GM19023 (cell line): ENCODE measurements at regions not wholly inside any gene's neighbourhood (a gene's known extent, or its start where the extent isn't known, plus 50 kb on each side); places are given as distances from the start of the nearest gene placed in this dataset.

Experiments
- ATAC-seq: cut with Tn5 transposase; IDR thresholded peaks from one replicate; pipeline ENCODE4 v1.9.1; 2021; ENCODE audit warnings: mild to moderate bottlenecking, moderate library complexity; ENCODE audit not compliant: unreplicated experiment

DNA sequence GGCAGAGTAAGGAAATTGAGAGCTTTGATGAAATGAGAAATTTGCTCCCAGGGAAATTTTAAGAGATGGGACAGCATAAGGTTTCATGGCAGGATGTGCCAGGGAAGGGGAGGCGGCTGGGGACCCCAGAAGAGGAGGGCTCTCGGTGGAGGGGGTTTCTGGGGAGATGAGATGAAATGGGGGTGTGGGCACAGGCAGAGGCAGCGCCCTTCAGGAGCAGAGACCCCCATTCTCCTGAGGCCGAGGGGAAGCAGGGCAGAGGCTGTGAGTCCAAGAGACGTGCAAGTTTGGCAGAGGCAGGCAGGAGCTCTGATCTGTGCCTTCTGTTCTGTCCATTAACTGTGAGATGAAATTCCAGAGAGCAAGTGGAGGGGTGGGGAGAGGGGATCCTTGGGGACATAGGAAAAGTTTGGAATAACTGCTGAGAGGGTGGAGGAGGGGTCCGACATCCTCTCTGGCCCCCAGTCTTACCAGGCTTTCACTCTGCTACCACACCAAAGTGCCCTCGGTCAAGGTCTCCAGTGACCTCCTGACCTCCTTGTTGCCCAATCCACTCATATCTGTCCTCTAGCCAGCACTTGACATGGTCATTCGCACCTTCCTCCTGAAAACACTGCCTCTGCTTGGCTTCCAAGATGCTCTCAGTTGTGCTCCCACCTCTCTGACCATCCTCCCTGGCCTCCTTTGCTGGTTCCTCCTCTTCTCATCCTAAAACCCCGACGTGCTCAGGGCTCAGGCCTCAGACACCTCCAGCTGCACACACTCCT is 108.1 kb upstream of the MVB12B start:
- no peak for ATAC-seq

DNA sequence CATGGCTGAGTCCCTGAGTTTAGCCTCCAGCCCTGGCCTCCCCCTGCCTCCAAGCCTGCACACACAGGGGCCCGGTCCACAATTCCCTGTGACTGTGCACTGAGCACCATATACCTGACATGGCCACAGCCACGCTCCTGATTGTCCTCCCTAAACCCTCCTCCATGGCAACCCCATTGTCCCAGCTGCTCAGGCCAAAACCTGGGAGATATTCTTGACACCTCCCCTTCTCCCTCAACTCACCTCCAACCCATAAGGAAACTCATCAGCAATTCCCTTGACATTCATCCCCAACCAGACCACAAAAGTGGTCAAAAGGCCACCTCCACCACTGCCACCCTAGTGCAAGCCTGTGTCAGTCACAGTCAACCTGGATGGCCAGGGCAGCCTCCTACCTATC is 107.5 kb upstream of the MVB12B start:
- no peak for ATAC-seq

DNA sequence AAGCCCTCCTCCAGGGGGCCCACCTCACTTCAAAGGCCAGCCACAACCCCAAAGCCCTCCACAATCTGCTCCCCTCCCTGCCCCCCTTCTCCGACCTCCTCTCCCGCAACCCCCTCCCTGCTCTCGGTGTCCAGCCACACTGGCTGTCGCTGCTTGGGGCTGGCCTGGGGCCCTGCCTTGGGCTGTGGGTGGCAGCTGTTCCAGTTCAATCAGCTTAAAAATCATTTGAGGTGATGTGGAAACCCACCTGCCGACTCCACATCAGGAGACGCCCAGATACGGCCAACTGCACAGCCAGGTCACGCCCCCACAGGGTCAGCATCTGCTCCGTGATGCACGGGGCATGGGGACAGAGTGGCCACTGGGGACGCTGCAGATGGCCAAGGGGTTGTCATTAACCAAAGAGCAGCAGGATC is 107.0 kb upstream of the MVB12B start:
- no peak for ATAC-seq

DNA sequence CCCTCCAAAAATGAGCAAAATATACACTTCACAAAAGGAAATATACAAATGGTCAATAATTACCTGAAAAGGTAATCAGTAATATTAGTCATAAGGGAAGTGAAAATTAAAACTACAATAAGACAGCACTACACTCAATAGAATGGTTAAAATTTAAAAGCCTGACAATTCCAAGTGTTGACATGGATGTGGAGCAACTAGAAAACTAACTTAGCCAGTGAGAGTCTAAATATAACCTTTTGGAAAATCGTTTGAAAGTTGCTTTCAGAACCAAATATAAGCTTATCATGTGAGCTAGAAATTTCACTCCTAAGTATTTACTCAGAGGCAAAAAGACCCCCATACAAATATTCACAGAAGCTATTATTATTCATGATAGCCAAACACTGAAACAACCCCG is 105.1 kb upstream of the MVB12B start:
- no peak for ATAC-seq

DNA sequence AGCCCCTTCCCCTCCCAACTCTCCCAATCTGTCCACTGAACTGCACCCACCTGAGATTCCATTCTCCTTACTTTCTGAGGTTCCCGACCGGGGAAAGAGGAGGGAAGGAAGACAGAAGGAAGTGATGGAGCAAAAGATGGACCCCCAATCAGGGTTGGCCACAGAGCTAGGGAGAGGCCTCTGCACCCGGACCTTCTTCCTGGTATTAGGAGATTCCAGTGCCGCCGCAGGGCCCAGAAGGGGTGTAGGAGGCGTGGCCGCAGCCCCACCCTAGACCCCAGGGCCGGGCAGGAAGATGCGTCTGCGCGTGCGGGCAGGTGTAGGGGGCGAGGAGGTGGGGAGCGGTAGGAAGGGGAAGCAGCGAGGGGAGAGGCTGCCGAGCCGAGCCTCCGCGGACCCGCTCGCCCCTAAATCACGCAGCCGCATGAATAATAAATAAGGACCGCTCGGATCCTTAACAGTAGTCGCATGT is 104.2 kb upstream of the MVB12B start:
- no peak for ATAC-seq

DNA sequence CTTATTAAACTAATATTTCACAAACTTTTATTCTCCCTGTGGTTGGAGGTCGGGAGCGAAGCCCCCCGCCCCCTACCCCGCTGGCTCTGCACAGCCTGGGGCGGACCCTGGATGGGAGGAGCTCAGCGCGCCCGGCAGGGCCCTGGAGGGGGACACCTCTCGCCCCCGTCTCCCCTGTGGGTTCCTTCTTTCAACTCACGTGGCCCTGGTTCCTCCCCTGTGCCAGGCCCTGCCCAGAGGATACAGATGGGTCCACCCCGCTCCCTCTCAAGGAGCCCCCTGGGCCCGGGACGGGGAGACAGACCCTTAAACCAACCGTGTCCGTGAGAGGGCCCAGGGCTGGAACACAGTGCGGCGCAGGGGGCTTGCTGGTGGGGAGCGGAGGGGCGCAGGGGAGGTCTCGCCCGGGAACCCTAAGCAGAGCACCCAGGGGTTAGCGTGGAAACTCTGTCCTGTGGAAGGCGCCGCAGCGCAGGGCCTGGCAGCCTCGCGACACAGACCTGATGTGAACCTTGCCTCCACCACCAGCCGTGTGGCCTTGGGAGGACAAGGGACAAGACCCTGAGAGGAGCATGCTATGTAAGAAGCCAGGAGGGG is 103.7 kb upstream of the MVB12B start:
- no peak for ATAC-seq

DNA sequence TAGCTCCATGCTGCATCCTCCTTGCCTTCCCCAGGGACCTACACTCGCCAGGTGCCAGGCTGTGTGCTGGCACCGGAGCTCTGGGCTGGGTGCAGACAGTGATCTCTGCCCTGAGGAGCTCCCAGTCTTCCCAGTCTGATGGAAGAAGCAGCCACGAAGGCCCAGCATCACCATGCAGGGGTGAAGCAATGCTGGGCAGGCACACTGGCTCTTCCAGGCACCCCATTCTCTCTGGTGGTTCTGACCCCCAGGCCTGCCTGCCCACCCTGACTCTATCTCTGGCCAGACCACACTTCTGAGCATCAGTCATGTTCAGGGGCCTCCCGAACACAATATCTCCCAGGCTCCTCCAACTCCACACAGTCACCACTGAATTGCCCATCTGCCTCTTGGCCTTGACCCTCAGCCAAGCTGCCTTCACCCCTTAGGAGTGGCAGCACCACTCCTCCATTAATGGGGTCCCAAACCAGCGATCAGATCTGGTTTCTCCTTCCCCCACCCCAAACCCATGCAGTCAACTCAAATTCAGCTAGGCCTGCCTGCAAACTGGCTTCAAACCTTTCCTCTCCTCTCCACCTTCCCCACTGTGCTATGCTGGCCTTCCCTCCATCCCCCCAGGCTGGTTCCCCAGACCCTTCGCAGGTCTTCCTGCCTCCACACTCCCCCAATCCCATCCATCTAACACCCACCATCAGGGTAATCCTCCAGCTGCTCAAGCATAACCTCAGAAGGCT is 102.7 kb upstream of the MVB12B start:
- ATAC-seq: no peak

DNA sequence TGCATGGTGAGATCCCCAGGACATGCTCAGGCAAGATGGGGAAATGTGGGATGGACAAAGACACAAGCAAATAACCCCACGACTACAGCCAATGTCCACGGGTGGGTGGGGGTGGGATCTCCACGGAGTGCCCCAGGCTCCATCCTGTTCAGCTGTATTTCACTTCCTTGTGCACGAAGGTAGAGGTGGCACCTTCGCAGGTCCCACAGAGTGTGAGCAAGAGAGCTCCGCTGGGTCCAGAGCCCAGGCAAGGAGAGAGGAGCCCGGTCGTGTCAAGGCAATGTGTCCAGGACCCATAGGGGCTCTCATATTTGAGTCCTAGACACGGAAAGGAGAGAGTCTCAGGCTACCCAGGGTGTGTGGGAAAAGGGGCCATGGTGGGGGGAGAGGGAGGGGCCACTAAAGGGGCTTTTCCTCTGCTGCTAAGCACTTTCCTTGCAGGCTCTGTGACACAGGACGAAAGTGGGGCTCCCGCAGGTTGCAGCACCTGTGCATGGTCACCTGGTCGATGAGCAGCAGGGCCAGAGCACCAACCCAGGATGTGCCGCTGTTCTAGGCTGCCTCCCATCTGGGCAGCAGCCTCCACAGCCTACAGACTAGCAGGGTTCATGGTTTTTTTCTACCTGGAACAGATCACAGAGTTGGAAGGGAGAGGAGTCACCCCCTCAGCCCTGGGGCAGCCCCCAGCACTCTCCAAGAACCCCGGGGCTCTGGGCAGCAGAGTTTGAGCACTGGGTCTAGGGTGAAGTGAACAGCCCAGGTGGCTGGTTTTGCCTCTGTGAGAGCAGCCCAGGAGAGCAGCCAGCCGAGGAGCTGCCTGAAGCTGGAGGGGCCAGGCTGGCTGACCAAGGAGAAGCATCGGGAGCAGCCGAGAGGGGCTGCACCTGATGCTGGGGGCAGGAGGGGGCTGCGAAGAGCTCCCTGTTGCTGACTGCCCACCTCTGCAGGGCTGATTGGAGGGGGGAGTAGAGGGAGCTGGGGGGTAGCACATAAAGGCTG is 100.7 kb upstream of the MVB12B start:
- ATAC-seq: no peak

DNA sequence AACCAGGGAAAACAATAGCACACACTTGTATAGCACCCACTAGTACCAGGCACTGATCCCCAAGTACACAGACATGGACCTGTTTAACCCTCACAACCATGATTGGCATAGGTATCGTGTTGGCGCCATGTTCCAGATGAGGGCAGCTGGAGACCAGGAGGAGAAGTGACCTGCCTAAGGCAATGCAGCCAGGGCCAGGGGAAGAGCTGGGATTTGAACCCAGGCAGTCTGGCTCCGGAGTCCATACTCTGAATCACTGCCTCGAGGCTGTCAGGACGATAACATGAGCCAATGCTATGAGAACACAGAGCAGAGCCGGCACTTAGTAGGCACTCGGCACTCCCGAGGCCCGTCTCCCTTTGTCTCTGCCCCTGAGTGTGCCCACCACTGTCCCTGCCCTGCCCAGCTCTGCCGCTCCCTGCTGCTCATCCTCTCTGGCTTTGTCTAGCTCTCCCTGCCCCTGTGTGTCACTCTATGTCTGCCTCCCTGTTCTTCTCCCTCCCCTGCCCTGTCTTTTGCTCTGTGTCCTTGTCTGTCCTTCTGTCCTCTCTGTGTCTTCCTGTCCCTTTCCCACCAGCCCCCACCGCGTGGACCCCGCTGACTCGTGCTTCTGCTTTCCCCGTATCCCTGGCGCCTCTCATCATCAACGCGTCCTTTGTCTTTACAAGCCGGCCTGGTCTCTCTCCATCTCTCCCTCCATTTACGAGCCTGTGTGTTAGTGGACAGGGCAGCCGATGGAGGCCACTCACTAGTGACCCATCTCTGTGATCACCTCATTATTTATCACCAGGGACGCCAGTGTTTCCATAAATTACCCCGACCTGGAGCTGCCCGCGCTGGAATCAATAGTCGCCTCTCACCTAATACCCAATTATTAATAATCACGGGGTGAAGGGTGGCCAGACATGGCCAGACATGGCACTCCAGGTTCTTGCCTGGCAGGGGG is 99.4 kb upstream of the MVB12B start:
- no peak for ATAC-seq

DNA sequence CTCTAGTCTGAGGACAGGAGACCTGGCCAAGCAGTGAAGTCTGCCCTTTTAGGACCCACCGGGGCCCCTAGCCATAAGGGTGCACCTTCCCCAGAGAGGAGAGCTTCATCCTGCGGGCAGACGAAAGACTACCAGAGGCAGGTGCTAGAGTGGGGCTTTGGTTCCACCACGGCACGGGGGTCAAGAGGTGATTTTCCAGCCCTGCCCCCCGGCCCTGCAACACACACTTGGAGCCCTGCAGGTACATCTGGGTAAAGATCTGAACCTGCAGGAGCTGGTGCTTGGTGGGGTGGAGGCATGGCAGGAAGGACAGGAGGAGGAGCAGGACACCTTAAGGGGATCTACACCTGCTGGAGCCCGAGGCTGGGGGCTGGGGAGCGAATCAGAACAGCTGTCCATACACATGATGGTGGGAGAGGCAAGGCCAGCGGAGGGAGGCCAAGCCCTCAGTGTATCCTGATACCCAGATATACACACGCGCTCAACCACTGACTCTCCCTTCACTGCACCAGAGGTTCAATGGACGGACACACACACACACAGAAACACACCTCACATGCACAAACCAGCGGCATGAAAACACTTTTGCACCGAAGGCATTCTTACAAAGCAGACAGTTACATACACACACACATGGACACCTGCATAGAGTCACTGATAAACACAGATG is 98.4 kb upstream of the MVB12B start:
- ATAC-seq: no peak

DNA sequence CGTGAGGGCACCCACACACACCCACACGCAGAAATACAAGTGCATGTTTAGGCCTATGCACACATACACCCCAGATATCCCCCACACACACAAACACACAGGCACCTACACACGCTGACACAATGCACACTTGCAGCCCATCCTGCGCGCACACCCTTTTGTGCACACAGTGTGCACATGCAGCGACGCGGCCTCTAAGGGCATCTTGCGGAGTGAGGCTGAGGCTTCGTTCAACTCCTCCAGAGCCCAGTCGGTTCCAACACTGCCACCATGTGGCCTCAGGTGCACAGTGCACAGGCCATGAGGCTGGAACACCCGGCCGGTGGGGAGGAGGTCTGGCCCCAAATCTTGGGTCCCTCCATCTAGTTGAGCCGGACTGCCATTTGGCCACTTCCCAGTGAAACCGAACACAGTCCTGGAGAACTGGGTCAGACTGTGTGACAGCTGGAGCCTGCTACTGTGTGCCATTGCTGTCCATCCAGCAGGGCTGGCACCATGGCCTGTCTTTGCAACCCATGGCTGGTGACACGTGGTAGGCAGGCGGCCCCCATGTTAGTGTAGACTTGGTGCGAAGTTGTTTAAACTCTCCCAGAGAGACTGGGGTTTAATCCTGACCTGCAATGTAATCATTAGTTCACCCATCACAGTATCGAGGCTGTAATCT is 97.7 kb upstream of the MVB12B start:
- ATAC-seq: peak; percentile 76

DNA sequence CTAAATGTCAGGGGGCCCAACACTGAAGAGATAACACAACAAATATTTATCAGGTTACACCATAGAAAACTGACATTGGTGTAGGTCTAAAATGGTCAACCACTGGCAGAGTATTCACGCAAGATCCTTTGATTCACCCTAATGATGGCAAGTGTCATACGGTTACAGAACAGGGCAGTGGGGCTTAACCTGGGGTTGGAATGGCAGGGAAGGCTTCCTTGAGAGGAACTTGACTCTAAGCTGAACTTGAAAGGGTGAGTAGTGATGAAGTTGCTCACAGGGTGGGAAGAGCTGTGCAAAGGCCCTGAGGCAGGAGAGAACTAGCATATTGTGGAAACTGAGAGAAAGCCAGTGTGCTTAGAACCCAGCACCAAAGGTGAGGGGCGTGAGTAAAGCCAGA is 97.1 kb upstream of the MVB12B start:
- ATAC-seq: no peak

DNA sequence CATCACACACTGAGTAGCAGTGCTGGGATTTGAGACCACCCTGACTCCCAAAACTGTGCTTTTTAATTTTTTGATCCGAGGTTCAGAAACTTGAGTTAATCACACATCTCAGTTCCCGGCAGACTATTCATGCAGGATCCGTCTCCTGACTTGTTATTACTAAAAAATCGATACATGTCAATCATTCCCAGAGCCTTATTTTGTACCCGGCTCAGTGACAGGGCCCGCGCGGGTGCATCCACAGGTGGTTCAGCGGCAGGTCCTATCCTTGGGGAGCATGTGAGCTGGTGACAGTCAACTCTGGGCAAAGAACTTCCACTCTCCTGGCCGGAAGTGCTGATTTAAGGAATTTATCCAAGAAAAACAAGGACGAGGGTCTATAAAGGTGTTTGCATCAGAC is 95.9 kb upstream of the MVB12B start:
- no peak for ATAC-seq

DNA sequence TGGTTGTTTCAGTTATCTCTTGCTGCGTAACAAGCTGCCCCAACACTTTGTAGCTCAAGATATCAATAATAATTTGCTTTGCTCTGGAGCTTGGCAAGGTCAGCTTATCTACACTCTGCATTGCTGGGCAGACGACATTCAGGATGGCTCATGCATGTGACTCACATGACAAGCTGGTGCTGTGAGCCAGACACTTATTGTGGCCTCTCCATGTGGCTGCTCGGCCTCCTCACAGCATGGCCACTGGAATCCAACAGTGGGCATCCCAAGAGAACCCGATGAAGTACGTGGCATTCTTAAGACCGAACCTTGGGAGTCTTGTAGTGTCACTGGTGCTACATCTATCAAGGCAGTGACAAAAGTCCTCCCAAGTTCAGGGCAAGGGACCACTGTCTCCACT is 94.2 kb upstream of the MVB12B start:
- no peak for ATAC-seq

DNA sequence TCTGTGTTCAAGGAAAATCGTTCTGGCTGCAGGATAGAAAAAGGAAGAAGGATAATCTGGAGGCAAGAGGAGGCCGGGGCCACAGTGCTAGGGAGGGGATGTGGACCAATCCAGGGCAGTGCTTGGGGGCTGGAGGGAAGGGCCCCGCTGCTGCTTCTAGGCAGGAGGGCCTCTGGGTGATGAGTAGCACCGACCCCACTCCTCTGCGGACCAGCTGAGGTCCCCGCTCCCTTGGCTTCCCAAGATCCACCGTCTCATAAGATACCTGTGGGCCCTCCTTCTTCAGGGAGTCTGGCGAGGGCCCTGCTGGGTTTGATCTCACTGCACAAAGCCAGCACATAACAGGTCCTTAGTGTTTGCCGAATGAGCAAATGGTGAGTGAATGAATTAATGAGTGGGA is 93.5 kb upstream of the MVB12B start:
- ATAC-seq: no peak

DNA sequence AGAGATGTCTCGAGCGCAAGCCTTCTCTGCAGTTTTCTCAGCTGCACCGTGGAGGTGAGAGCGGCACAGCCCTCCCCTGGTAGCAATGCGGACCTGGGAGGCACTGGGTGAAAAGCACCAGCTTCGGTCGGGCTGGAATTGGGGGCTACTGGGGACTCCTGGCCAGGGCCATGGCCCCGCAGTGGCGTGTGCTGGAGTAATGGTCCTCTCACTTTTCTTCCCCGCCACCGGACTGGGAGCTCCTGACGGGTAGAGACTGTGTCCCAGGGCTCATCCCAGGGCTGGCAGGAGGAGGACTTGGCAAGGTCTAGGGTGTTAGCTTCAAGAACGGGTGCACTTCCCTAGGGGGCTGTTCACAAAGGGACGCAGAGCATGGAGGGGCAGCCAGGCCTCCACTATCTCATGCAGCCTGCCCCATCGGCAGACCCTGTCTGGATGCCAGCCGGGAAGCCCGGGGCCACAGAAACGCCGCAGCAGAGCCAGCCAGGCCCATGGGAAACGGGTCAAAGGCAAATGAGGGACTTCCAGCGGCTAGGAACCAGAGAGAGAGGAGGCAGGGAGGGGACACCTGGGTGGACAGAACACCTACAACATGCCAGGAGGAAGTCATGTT is 92.6 kb upstream of the MVB12B start:
- no peak for ATAC-seq

DNA sequence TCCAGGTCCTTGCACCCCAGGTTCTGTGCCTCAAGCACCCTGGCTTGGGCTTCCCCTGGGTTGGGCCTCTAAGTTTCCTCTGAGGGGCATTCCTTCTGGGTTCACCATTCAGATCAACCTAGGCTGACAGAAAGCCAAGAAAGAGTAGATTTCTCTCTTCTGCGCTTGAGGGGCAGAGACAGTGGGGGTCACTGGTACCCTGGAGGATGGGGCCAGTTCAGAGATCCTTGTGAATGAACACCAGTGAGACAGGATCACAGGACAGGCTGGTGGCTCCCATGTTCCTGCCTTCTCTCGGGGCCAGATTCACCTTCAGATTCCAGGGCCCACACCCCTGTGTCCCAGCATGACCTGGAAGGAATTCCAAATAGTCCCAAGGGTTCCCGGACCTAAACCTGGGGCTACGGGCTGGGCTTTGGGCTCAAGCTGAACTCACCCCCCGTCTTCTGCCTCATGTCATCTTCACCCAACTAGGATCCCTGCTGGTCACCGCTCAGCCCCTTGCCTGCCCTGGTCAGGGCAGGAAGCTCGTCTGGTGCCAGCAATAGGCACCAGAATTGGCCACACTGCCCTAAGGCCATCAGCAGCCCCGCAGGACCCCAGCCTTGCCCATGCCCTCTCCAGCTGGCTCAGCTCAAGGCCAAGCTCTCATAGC is 91.8 kb upstream of the MVB12B start:
- no peak for ATAC-seq
